ENCODE measurements at regions not wholly inside any gene's neighbourhood (a gene's known extent, or its start where the extent isn't known, plus 50 kb on each side); places are given as distances from the start of the nearest gene placed in this dataset.
A peak's percentile ranks its signal among the peaks of the same experiment; 100 is the strongest.

DNA sequence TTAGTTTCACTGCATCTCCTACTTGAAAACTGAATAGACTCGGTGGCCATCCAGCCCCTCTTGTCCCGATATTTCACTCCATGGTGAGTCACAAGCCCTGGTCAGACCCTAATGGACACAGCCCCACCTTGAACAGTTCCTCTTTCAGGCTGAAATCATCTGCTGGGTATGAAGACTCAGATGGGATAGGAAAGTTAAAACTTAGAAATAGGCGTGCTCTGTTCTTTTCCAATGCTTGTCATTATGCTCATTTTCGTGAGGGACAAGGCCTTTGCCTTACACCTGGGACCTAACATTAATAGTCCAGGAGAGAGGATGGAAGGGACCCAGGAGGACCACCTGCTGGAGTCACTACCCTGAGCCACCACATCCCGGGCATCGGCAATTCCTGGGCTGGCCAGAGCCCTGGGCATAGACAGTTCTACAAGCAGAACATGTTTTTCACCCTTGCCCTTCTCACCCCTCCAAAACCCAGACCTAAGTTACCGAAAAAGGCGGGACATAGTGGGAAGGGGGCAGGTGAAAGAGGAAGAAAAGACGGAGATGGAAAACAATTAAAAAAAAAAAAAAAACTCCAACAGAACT is 278.3 kb downstream of the SOX9 start:
- Histone ChIP-seq H3K79me2 (no peaks in the 10 kb centered on the region), H3K36me3 (replicated peaks; ENCODE audit: insufficient read depth, low read depth) (no peaks in the 10 kb centered on the region), H3K4me3 (no peak overlapping the region), H3K27me3 (no peaks in the 10 kb centered on the region), H3K27ac (peak overlapping the region; percentile 90), H3K9me3 (ENCODE audit: low read depth) (no peaks in the 10 kb centered on the region), H2AFZ (no peak overlapping the region), H3K4me1 (ENCODE audit: insufficient read depth) (peaks cover 34% of the 10 kb centered on the region), H3K9me2 (replicated peaks; ENCODE audit: insufficient read depth) (no peaks in the 10 kb centered on the region), H3K4me2 (no peak overlapping the region), H4K20me1 (ENCODE audit: insufficient read depth, poor library complexity, severe bottlenecking) (no peaks in the 10 kb centered on the region)
- TF ChIP-seq, protein P1, sequence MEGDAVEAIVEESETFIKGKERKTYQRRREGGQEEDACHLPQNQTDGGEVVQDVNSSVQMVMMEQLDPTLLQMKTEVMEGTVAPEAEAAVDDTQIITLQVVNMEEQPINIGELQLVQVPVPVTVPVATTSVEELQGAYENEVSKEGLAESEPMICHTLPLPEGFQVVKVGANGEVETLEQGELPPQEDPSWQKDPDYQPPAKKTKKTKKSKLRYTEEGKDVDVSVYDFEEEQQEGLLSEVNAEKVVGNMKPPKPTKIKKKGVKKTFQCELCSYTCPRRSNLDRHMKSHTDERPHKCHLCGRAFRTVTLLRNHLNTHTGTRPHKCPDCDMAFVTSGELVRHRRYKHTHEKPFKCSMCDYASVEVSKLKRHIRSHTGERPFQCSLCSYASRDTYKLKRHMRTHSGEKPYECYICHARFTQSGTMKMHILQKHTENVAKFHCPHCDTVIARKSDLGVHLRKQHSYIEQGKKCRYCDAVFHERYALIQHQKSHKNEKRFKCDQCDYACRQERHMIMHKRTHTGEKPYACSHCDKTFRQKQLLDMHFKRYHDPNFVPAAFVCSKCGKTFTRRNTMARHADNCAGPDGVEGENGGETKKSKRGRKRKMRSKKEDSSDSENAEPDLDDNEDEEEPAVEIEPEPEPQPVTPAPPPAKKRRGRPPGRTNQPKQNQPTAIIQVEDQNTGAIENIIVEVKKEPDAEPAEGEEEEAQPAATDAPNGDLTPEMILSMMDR (IDR thresholded peaks at IDR 0.05; ENCODE audit: poor library complexity), result no peak
- TF ChIP-seq EZH2phosphoT487 (IDR thresholded peaks at IDR 0.05; ENCODE audit: low read depth, severe bottlenecking, unreplicated experiment), result no peak
- no peak for TF ChIP-seq EZH2 (IDR thresholded peaks at IDR 0.05; ENCODE audit: borderline replicate concordance)
- no peak for DNase-seq (ENCODE audit: low spot score)
- 77% methylated on average over 9 of the region's 9 CpGs for WGBS (ENCODE audit: low lambda C conversion rate, missing lambda C conversion rate)

DNA sequence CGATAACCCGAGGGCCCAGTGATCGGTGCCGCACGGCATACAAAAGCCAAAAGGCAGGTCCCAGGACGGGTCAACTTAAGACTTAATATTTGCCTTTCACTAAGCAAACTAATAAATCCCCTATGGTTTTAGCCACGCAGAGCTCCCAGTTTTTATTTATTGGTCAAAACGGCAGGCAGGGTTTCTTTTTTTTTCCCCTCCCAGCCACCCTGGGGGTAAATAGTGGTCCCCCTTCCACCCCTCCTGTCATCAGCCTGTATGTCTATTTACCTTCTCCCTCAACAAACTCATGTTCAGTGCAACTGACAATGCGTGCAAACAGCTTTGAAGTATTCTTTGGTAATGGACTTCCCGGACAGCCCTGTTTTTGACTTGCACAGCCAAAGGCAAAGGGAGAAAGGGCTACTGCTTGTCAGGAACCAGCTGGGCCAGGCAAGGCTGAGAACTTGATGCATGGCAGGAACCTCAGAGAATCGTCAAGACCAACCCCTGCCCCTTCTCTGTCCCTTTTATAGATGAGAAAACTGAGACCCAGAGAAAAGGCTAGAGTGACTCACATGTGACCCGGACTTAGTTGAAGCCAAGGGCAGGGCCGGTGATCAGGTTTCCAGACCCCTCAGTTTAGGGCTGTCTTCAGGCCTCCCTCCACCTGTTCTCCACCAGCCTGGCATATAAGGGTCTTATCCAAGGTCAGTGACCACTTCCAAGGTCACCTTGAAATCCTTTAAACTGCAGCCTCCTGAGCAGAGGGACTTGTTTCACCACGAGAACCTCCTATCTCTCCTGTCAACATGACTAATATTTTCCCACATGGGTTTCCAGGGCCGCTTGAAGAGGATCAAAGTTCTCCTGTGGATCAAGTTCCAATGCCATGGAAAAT is 279.0 kb downstream of the SOX9 start:
- H3K9me3 ChIP-seq (ENCODE audit: low read depth), result no peaks in the 10 kb centered on the region
- no peaks in the 10 kb centered on the region for H3K36me3 ChIP-seq (replicated peaks; ENCODE audit: insufficient read depth, low read depth)
- 67% methylated on average over 15 of the region's 15 CpGs for WGBS (ENCODE audit: low lambda C conversion rate, missing lambda C conversion rate)
- peaks cover 36% of the 10 kb centered on the region for H3K4me1 ChIP-seq (ENCODE audit: insufficient read depth)
- H2AFZ ChIP-seq, result no peak overlapping the region
- no peak overlapping the region for H3K4me3 ChIP-seq
- H3K9me2 ChIP-seq (replicated peaks; ENCODE audit: insufficient read depth), result no peaks in the 10 kb centered on the region
- peak overlapping the region; percentile 90 for H3K27ac ChIP-seq
- no peaks in the 10 kb centered on the region for H3K79me2 ChIP-seq
- H3K27me3 ChIP-seq, result no peaks in the 10 kb centered on the region
- peak; percentile 79 for DNase-seq (ENCODE audit: low spot score)
- no peaks in the 10 kb centered on the region for H4K20me1 ChIP-seq (ENCODE audit: insufficient read depth, poor library complexity, severe bottlenecking)
- no peak overlapping the region for H3K4me2 ChIP-seq
- TF ChIP-seq, protein P1 (IDR thresholded peaks at IDR 0.05; ENCODE audit: poor library complexity), result no peak
- no peak for TF ChIP-seq EZH2 (IDR thresholded peaks at IDR 0.05; ENCODE audit: borderline replicate concordance)
- TF ChIP-seq EZH2phosphoT487 (IDR thresholded peaks at IDR 0.05; ENCODE audit: low read depth, severe bottlenecking, unreplicated experiment), result no peak

DNA sequence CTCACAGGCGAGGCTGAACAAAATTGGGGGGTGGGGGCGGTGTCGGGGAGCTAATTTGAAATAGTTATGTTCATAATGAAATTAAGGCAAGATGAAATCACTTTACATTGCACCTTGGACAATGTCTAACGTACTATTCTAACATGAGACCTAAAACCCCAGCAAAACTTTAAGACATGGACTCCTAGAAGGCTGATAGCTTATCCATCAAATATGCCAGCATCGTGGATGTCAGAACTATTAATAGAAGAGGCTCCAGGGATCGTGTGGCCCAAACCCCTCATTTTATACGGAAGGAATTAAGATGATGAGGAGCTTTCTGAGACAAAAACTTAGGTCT is 279.6 kb downstream of the SOX9 start:
- Histone ChIP-seq H3K4me2 (no peak overlapping the region), H4K20me1 (ENCODE audit: insufficient read depth, poor library complexity, severe bottlenecking) (no peaks in the 10 kb centered on the region), H3K79me2 (no peaks in the 10 kb centered on the region), H2AFZ (no peak overlapping the region), H3K27ac (peak overlapping the region; percentile 90), H3K4me3 (no peak overlapping the region), H3K4me1 (ENCODE audit: insufficient read depth) (peaks cover 41% of the 10 kb centered on the region), H3K27me3 (no peaks in the 10 kb centered on the region), H3K9me3 (ENCODE audit: low read depth) (no peaks in the 10 kb centered on the region), H3K36me3 (replicated peaks; ENCODE audit: insufficient read depth, low read depth) (no peaks in the 10 kb centered on the region), H3K9me2 (replicated peaks; ENCODE audit: insufficient read depth) (no peaks in the 10 kb centered on the region)
- no peak for DNase-seq (ENCODE audit: low spot score)
- WGBS (ENCODE audit: low lambda C conversion rate, missing lambda C conversion rate), result 74% methylated on average over 7 of the region's 7 CpGs
- TF ChIP-seq EZH2phosphoT487 (IDR thresholded peaks at IDR 0.05; ENCODE audit: low read depth, severe bottlenecking, unreplicated experiment) (no peak), EZH2 (IDR thresholded peaks at IDR 0.05; ENCODE audit: borderline replicate concordance) (no peak)
- TF ChIP-seq, protein P1 (IDR thresholded peaks at IDR 0.05; ENCODE audit: poor library complexity), result no peak
